VCaP (cell line): ENCODE measurements at regions not wholly inside any gene's neighbourhood (a gene's known extent, or its start where the extent isn't known, plus 50 kb on each side); places are given as distances from the start of the nearest gene placed in this dataset.

Experiments used
- H3K27ac ChIP-seq: fragments of 450-650 bp; 2 replicates; pipeline ENCODE4 v1.5.1; 2017
- TF ChIP-seq, protein P1 (sequence below): fragments of 450-650 bp; conservative IDR thresholded peaks from 2 replicates; pipeline ENCODE4 v1.5.1; 2017; ENCODE audit warnings: mild to moderate bottlenecking, moderate library complexity

DNA sequence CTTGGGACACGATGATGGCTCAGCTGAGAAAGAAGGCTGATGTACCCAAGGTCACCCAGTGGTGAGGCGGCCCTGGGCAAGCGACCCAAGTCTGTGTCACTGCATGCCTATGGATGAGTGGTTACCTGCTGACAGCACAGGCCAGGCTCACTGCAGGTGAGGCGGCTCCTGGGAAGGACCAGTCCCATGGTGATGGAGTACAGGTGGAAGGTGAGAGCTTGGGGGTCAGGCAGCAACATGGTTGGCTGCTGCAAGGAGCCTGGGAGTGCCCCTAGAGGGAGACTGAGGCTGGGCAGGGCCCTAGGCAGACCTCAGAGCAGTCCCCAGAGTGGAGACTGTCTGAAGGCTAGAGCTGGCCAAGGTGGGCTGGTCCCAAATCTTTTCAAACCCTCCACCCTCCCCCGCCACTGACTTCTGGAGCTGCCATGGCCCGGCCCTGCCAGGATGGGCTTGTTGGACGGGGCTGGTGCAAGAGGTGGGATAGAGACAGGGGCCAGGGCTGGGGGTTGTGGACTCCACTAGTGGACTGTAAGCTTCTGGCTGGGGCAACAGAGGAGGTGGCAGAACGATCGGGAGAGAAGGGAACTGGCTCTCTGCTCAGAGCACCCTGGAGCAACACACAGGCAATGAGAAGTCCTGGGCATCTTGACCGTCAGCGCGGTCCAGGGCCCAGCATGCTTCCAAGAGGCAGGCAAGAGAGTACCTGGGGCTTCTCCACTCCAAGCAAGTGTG, 72.5 kb upstream of the SLC6A11 start:
- no peak overlapping the region for H3K27ac ChIP-seq
- TF ChIP-seq, protein P1, sequence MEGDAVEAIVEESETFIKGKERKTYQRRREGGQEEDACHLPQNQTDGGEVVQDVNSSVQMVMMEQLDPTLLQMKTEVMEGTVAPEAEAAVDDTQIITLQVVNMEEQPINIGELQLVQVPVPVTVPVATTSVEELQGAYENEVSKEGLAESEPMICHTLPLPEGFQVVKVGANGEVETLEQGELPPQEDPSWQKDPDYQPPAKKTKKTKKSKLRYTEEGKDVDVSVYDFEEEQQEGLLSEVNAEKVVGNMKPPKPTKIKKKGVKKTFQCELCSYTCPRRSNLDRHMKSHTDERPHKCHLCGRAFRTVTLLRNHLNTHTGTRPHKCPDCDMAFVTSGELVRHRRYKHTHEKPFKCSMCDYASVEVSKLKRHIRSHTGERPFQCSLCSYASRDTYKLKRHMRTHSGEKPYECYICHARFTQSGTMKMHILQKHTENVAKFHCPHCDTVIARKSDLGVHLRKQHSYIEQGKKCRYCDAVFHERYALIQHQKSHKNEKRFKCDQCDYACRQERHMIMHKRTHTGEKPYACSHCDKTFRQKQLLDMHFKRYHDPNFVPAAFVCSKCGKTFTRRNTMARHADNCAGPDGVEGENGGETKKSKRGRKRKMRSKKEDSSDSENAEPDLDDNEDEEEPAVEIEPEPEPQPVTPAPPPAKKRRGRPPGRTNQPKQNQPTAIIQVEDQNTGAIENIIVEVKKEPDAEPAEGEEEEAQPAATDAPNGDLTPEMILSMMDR: no peak

DNA sequence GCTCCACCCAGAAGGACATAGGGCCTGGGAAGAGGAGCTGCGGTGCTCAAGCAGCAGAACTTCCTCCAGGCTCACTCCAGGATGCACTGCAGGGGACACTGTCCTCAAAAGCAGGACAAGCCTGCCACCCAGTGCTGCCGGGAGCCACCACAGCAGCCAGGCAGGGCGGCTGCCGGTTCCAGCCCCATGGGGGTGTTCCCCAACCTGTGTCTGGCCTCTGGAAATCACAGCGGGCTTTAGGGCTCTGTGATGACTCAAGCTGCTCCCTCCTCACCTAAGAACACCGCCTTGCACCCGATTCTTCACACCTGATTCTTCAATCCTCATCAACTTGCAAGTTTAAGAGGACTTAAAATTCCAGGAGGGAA, 71.9 kb upstream of the SLC6A11 start:
- TF ChIP-seq, protein P1: peak; percentile 57
- no peak overlapping the region for H3K27ac ChIP-seq

DNA sequence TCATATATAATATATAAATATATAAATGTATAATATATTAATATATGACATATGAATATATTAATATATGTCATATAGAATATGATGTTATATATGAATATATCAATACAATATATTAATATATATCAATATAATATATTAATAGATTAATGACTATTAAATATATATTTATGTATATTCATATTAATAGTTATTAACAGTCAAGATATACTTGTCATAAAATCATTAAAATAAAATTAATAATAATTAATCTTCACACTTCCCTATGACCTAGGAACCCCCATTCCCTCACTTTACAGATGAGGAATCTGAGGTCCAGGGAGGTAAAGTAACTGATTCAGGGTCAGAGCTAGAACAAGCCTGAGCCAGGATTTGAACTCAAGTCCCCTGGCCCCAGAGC, 70.6 kb upstream of the SLC6A11 start:
- no peak overlapping the region for H3K27ac ChIP-seq
- TF ChIP-seq, protein P1: no peak

DNA sequence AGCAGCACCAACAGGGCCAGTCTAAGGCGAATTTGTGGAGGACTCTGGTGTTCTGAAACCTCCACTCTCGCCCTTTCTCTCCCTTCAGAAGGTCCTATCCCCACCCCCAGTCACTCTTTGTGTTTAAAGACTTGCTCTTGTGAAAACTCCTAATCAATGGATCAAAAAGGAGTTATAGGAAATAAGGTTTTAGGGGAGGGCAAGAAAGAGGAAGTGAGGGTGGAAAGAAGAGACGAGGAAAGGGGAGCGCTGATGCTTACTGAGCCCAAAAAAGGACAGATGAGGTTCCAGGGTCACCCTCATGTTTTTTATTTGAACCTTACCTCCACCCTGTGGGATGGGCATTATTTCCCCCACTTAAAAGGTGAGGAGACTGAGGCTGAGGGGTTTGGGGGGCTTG, 70.0 kb upstream of the SLC6A11 start:
- TF ChIP-seq, protein P1: no peak
- H3K27ac ChIP-seq: no peak overlapping the region

DNA sequence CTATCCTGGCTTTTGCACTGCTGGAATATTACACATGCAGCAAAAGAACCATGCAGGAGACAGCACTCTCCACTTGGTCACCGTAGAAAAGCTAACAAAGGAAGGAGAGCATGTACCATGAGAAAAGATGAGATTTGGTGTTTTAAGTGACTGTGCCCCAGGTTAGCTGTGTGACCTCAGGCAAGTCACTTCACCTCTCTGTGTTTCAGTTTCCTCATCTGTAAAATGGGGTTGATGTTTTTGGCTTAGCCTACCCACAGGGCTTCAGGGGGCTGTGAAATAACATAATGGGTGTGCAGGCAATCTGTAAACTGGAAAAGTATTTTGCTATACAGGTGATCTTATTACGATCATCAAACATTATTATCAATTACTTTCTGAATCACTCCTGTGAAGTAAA, 69.3 kb upstream of the SLC6A11 start:
- TF ChIP-seq, protein P1: no peak

DNA sequence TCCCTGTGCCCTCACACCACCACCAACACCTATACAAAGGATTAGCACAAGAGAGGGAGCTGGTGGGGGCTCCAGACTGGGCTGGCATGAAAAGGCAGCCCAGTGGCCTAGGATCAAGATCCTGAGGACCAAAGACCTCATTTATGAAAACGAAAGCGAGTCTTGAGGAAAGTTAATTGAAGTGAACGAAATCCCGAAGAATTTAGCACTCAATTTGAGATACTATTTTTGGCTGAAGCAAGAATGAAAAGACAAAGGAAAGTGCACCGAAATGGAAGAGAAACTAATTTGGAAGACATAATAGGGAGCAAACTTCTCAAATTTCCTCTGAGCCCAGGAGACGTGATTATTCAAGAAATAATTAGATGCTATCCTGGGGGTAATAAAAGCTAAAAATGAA, 68.7 kb upstream of the SLC6A11 start:
- TF ChIP-seq, protein P1: no peak
- no peak overlapping the region for H3K27ac ChIP-seq

More for the DNA sequence above, 69.3 kb upstream of the SLC6A11 start:
- no peak overlapping the region for H3K27ac ChIP-seq

DNA sequence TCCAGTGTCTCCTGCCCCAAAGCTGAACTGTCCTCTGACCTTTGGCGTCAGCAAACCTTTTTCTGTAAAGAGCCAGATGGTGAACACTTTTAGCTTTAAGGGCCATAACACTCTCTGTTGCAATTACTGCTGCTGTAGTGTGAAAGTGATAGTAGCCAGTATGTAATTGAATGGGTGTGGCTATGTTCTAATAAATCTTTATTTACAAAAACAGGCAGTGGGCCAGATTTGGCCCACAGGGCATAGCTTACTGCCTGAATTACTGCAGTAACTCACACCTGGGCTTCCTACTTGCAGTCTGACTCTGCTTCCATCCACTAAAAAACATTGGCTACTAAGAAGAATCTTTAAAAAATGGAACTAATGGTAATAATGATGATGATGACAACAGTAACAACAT, 68.0 kb upstream of the SLC6A11 start:
- TF ChIP-seq, protein P1: no peak
- no peak overlapping the region for H3K27ac ChIP-seq
